DMS 273 (cell line): ENCODE measurements at regions not wholly inside any gene's neighbourhood (a gene's known extent, or its start where the extent isn't known, plus 50 kb on each side); places are given as distances from the start of the nearest gene placed in this dataset.
"Not testable (repeated sequence)": the region's sequence is repeated elsewhere in the genome, so short reads cannot be mapped to it uniquely, and the experiment has no call there.

ENCODE experiments used
- DNase-seq: peaks from one replicate; lab custom pipeline; 2025; ENCODE audit not compliant: unreplicated experiment; lab: John Stamatoyannopoulos, UW

DNA sequence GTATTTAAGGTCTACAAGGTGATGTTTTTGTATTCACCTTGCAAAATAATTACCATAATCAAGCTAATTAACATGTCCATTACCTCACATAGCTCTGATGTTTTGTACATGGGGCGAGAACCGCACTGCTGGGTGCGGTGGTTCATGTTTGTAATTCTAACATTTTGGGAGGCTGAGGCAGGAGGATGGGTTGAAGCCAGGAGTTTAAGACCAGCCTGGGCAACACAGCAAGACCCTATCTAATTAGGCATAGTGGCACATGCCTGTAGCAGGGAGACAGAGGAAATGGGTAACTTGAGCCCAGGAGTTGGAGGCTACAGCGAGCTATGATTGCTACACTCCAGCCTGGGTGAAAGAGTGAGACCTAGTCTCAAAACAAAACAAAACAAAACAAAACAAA lies 248.2 kb upstream of the NSMCE3 start:
- DNase-seq = no peak

DNA sequence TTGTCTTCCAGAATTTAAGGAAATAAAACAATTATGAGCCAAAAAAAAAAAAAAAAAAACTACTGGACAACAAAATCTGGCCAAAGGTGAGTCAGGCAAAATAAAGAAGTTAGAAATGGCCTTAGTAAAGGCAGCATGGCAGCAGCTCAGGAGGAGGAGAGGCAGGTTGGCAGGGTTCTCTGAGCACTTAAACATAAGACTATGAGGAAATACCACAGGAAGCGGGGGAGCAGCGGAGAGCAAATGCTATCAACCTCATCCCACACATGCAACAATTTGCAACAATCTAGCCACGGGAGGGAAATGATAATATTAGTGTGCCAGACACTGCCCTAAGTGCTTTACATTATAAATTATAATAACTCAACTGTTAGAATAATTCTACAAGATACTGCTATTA lies 247.3 kb upstream of the NSMCE3 start:
- no peak for DNase-seq

DNA sequence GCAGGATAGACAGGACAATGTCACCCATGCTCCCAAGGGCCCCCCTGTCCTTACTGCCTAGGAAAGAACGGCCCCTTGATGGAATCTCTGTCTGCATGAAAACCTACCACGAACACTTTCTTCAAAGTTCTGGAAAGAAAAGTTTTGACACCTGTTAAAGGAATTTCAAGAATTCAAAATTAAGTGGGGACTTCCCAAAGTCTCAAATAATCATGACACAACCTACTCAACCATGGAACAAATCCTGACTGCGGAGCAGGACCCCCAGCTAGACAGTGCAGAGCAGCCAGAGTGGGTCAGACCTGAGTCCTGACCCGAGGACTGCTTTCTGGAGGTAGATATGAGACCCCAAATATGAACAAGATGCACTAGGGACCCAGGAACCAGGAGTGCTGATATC lies 245.3 kb upstream of the NSMCE3 start:
- no peak for DNase-seq

DNA sequence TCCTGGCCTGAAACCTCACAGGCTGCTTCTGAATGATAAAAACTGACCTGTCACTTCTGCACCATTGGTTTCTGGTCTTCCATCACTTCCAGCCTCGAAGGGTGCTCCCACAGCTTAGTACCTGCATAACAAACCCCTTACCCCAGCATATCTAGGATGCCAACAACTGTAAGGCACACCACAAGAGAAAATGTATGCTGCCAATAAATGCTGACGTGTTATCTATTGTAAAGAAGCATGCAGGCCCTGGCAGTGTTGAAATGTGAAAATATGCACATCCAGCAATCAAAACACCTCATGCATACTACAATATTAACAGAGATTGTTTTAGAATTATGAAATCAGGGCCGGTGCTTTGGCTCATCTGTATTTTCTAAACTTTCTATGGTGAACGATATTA lies 242.0 kb upstream of the NSMCE3 start:
- no peak for DNase-seq

DNA sequence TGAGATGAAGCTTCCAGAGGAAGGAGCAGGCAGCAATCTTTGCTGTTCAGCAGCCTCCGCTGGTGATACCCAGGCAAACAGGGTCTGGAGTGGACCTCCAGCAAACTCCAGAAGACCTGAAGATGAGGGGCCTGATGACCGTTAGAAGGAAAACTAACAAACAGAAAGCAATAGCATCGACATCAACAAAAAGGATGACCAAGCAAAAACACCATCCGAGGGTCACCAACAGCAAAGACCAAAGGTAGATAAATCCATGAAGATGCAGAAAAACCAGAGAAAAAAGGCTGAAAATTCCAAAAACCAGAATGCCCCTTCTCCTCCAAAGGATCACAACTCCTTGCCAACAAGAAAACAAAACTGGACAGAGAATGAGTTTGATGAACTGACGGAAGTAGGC lies 235.9 kb upstream of the NSMCE3 start:
- not testable (repeated sequence) for DNase-seq

DNA sequence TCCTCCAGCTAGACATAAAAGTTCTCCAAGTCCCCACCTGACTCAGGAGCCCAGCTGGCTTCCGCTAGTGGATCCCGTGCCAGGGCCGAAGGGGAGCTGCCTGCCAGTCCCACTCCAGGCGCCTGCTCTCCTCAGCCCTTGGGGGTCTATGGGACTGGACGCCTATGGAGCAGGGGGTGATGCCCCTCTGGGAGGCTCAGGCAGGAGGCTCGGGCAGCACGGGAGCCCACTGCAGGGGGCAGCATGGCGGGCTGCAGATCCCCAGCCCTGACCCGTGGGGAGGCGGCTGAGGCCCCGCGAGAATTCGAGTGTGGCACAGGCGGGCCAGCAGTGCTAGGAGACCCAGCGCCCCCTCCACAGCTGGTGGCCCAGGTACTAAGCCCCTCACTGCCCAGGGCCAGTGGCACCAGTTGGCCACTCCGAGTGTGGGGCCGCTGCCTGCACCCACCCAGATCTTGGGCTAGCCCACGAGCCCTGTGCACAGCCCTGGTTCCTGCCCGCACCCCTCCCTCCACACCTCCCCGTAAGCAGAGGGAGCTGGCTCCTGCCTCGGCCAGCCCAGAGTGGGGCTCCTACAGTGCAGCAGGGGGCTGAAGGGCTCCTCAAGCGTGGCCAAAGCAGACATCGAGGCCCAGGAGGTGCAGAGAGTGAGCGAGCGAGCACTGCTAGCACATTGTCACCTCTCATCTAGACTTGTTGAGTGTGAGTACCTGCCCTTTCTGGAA lies 221.3 kb upstream of the NSMCE3 start:
- no peak for DNase-seq

DNA sequence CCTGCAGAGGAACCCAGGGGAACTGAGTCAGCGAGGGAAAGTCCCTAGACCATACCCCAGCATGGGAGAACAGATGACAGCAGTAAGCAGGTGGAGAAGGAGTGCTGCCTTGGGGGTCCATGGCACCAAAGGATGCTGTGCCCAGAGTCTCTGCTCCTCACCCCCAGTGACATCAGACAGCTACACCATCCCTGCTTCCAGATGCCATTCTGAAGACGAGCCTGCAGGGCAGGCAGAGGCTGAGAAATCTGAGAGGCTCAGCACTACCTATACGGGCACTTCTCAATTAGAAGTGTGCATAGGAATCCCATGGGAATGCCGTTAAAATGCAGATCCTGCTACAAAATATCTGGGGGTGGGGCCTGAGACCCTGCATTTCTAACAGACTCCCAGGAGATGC lies 211.3 kb upstream of the NSMCE3 start:
- DNase-seq = no peak

DNA sequence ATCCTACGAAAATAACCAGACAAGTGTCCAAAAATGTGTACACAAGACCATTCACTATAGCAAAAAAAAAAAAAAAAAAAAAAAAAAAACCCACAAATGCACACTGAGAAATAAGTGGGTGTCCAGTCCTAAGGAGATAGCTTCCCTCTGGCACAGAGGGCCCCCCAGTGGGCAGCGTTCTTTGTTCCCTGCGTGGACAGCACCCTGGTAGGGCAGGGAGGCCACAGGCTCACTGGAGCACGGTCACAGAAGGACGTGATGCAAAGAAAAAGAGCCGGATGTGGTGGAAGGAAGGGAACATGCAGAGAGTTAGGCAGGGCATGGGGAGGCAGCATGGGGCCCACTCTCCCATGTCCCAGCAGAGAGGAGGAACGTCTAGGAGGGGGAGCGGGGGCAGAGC lies 210.7 kb upstream of the NSMCE3 start:
- DNase-seq = no peak

DNA sequence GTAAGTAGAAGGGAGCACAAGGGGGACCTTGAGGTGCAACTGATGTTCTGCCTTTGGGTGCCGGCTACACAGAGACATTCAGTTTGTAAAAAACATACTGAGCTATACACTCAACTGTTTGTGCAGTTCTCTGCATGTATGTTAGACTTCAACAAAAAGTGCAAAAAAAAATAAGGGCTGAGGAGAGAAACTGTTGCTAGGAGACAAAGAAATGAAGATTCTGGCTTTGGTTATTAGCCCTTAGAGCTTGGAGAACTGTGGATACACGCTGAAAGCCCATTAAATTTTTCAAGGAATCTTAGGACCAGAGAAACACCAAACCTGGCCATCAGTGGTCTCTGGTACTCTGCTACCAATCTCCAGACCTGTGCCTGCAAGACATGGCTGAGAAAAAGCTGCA lies 207.6 kb upstream of the NSMCE3 start:
- no peak for DNase-seq

DNA sequence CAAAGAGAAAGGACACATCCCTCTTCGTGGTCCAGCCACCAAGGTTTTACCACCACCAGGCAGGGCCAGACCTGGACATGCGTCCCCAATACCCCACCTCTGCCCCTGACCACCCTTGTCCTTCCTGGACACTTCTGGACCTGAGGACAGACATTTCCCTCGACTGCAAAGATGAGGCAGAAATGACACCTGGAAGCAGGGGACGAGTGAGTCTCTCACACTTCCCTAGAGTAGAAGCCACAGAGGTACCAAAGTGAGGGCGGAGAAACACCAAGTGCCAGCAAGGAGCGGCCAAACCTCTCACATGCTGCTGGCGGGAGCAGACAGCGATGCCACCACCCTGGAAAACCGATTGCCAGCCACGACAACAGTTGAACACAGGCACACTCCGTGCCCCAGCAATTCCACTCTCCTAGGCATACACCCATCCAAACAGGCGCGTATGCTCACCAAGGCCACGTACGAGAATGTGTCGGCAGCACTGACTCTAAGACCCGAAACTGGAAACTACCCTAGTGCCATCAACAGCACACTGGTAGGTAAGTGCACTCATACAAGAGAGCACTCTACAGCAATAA lies 207.0 kb upstream of the NSMCE3 start:
- DNase-seq = no peak

DNA sequence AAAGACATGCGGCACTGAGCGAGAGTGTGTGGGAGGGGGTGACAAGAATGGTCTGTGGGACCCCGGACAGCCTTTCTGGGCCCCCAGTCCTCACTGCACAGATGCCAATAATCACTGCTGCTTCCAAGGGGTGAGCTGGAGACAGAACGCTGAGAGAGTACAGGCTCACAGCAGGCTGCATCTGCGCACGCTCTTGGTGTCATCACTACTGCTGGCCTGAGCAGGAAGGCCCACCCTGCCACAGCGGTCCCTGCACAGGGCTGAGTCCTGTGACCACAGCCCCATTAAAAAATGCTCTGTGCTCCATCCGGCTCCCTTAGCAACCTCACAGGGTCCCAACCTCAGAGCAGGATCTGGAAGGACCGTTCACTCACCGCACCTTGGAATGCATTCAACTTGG lies 205.5 kb upstream of the NSMCE3 start:
- DNase-seq = no peak

DNA sequence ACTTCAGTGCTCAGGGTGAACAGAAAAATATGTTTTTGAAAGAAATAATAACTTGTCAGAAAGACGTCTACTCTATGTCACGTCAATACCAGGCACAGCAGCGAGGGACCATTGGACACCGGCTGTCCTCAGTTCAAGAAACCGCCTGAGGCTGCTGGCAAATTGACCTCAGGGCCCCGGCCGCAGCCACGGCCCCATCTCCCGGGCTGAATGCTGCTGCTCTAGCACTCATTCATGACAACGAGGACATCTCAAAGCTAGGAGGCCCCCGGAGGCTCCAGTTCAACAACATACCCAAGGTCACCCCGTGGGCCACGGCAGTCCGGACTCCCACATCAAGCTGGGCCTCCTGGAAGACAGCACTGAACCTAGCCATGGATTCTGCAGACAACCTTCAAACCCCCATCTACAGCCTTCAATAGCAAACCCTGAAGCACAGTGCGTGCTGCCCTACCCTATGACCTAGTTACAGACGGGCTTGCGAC lies 204.0 kb upstream of the NSMCE3 start:
- no peak for DNase-seq

DNA sequence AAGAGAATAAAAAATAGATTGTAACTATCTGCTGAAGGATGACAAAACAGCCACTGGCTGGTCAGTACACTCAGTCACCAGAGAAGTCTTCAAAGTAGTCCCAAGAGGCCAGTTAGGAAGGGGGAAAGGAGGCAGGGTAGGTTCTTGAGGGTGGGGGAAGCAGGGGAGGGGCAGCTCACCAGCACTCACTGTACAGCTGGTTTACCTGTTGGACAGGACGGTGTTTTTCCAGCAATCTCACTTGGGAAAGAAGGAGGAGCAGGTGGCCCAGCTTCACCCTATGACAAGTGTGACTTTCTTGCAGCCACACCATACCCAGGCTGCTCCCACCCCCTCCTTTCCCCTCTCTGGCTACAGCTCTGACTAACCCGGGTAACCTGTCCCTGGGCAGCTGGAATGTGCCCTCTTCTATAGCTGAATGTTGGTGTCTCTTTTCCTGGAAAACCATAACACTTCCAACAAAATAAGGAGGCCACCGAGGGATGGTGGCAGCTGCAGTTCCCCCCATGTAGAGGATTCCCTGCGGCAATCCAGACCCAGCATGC lies 203.4 kb upstream of the NSMCE3 start:
- no peak for DNase-seq

DNA sequence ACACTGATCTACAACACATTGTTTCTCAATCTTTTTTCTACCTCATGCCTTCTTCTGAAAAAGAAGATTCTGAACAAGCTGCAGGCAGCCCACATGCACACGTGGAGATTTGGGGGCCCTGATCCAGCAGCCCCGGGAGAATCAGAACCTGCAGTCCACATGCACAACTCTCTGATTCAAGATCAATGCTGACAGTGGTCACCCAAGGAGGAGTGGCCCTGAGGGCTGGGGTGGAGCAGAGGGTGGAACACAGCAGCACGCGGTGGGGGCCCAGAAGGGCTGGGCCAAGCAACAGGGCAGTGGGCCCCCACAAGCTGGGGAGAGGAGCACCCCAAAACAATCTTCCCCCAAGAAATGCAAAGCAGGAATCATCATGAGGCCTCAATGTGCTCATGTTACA lies 202.1 kb upstream of the NSMCE3 start:
- no peak for DNase-seq

DNA sequence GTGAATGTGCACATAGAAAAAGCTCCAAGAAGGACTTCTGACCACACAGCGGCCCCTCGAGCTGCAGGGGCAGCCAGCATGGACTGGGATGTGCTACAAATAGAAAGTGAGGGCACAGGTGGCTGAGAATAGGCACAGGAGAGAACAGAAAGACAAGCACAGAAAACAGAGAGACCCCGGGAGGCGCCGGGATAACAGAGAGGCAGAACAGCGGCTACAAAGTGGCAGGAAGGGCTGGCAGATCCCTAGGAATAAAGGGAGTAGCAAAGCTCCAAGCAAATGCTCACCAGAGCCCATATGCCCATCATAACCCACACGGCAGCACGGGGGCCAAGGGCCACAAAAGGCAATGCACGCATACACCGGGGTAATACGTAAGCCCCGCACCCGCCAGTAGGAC lies 201.7 kb upstream of the NSMCE3 start:
- DNase-seq = no peak

DNA sequence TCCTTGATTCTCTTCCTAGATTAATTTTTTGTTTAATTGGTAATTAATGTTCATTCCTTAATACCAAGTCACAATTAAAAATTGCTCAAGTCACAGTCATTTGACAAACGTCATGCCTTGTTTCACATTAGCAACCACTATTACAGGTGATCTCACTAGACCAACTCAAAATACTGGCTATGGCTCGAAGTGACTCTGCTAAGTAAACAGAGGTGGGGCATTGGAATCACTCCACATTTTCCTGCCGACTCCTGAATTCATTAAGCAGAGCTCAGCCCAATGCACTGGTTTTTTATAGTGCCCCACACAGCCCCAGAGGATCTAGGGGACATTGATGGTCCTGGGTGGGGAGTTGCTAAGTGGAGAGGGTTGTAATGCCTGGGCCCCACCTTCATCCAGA lies 201.2 kb upstream of the NSMCE3 start:
- peak; percentile 17 for DNase-seq

DNA sequence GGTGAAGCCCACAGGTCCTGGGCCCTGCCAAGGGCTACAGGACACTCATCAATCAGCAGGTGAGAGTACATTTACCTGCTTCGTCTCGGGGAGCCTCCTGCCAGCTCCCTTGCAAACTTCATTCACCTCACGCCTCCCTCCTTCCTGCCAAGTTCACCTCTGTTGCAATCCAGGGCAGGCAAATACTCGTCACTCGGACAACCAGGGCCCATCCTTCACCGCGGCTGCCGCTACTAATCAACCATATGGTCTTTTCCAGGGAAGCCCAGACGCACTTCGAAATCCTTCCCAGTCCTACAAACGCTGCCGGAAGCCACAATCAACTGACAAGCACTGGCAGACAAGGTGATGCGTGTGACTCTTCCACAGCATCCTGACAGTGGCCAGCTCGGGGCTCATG lies 200.7 kb upstream of the NSMCE3 start:
- peak; percentile 64 for DNase-seq

DNA sequence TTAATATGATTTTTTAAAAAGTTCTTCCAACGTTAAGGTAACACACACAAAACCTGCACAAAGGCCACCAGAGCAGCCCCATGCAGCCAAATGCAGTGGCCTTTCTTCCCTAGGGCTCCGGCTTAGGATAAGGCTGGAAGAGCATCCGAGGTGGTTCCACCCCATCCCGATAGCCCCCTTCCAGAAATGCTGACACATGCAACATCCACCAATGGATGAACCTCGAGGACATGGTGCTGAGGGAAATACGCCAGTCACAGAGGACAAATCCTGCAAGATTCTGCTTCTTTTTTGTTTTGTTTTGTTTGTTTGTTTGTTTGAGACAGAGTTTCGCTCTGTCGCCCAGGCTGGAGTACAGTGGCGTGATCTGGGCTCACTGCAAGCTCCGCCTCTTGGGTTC lies 199.3 kb upstream of the NSMCE3 start:
- no peak for DNase-seq

DNA sequence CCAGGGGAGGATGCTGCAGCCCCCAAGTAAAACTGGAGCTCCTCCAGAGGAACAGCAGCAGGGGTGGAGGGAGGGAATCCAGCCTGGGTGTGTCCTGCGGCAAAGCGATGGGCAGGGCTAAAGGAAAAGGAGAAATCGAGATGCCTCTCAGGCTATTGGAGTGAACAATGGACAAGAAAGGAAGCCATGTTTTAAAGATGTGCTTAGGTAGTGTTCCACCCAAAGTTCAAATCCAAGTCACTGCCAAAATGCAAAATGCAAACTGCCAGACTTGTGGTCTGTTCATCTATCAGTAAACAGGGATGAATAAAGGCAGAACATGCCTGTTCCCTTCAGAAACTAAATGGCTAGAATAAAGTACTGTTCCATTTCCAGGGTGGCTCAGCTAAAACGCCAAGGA lies 197.5 kb upstream of the NSMCE3 start:
- no peak for DNase-seq

DNA sequence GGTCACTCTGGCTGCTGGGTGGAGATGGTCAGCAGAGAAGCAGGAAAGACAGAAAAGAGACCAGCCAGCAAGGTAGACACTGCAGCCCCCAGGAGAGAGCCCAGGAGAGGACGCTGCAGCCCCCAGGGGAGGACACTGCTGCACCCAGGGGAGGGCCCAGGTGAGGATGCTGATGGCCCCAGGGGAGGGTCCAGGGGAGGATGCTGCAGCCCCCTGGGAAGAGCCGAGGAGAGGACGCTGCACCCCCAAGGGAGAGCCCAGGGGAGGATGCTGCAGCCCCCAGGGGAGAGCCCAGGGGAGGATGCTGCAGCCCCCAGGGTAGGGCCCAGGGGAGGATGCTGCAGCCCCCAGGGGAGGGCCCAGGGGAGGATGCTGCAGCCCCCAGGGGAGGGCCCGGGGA lies 196.7 kb upstream of the NSMCE3 start:
- DNase-seq = no peak

DNA sequence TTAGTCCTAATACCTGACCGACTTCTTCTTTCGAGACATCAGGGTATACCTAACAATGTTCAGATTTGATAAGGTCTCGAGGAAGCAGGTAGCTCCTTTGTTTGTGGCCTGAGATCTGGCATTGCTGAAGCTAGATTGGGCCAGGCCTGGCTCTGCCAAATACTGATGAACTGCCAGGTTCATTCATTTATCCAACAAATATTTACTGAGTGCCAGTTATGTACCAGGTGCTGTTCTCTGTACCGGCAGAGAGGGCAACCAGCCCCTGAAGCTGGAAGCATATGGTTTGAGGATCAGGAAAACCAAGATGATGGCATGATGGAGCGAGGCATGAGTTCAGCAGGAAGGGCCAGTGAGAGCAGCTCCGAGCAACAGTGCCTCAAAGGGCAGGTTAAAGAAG lies 196.2 kb upstream of the NSMCE3 start:
- no peak for DNase-seq

DNA sequence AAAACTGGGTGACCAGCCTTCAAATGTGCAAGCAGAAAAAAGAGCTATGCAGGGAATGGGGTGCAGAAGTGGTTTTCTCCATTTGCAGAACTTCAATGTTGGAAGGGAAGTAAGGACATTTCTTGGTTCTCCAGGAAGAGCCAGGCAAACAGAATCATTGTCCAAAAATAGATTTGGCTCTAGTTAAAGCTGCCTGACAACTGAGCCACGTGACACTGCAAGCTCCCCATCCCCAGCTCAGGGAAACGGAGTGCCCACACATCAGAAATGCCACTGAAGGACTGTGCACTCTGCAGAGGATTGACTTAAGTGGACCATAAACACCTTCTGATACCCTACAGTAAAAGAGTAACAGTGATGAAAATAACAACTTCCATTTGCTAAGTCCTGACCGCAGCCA lies 195.6 kb upstream of the NSMCE3 start:
- DNase-seq = no peak

DNA sequence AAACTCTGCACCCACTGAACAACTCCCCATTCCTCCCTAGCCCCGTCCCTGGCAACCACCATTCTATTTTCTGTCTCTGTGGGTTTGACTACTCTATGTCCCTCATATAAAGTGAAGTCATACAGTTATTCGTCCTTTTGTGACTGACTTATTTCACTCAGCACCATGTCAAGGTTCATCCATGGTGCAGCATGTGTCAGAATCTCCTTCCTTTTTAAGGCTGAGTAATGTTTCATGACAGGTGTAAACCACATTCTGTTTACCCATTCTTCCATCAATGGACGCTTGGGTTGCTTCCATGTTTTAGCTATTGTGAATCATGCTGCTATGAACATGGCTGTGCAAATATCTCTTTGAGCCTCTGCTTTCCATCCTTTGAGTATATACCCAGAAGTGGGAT lies 192.3 kb upstream of the NSMCE3 start:
- DNase-seq = no peak
